ENCODE measurements at regions not wholly inside any gene's neighbourhood (a gene's known extent, or its start where the extent isn't known, plus 50 kb on each side); places are given as distances from the start of the nearest gene placed in this dataset.

GRCh38 chr1:229079016-229079595 is 191.8 kb upstream of the RAB4A start:
- H3K9ac ChIP-seq = no peak overlapping the region
- no peaks in the 10 kb centered on the region for H3K27me3 ChIP-seq (ENCODE audit: insufficient read depth, low read depth)
- H3K27ac ChIP-seq = no peak overlapping the region
- H2AFZ ChIP-seq (ENCODE audit: low read depth) = no peak overlapping the region
- H3K79me2 ChIP-seq (ENCODE audit: insufficient read depth, low read depth) = no peaks in the 10 kb centered on the region
- H3K4me3 ChIP-seq (IDR thresholded peaks at IDR 0.05; ENCODE audit: insufficient read depth, low read depth, low read length) = no peak overlapping the region
- no peaks in the 10 kb centered on the region for H3K36me3 ChIP-seq (ENCODE audit: insufficient read depth)
- H3K4me2 ChIP-seq = no peak overlapping the region
- H4K20me1 ChIP-seq (ENCODE audit: insufficient read depth) = no peaks in the 10 kb centered on the region
- no peak for TF ChIP-seq CTCF (conservative IDR thresholded peaks at IDR 0.05; ENCODE audit: low read depth, low read length)
- no peaks in the 10 kb centered on the region for H3K4me1 ChIP-seq (ENCODE audit: low read depth, poor library complexity, severe bottlenecking)

- Histone ChIP-seq H3K79me2 (ENCODE audit: insufficient read depth, low read depth) (no peaks in the 10 kb centered on the region), H3K9ac (no peak overlapping the region), H3K4me3 (IDR thresholded peaks at IDR 0.05; ENCODE audit: insufficient read depth, low read depth, low read length) (no peak overlapping the region), H3K36me3 (ENCODE audit: insufficient read depth) (no peaks in the 10 kb centered on the region), H3K27me3 (ENCODE audit: insufficient read depth, low read depth) (no peaks in the 10 kb centered on the region), H3K4me2 (no peak overlapping the region), H4K20me1 (ENCODE audit: insufficient read depth) (no peaks in the 10 kb centered on the region), H2AFZ (ENCODE audit: low read depth) (no peak overlapping the region), H3K27ac (no peak overlapping the region), H3K4me1 (ENCODE audit: low read depth, poor library complexity, severe bottlenecking) (no peaks in the 10 kb centered on the region)
- no peak for TF ChIP-seq CTCF (conservative IDR thresholded peaks at IDR 0.05; ENCODE audit: low read depth, low read length)
Measured at GRCh38 chr1:229080361-229080760, 190.6 kb upstream of the RAB4A start.

- Histone ChIP-seq H3K4me2 (no peak overlapping the region), H3K4me3 (IDR thresholded peaks at IDR 0.05; ENCODE audit: insufficient read depth, low read depth, low read length) (no peak overlapping the region), H3K27me3 (ENCODE audit: insufficient read depth, low read depth) (no peaks in the 10 kb centered on the region), H4K20me1 (ENCODE audit: insufficient read depth) (no peaks in the 10 kb centered on the region), H3K4me1 (ENCODE audit: low read depth, poor library complexity, severe bottlenecking) (no peaks in the 10 kb centered on the region), H3K79me2 (ENCODE audit: insufficient read depth, low read depth) (no peaks in the 10 kb centered on the region), H3K9ac (no peak overlapping the region), H3K27ac (no peak overlapping the region), H3K36me3 (ENCODE audit: insufficient read depth) (no peaks in the 10 kb centered on the region), H2AFZ (ENCODE audit: low read depth) (no peak overlapping the region)
- TF ChIP-seq CTCF (conservative IDR thresholded peaks at IDR 0.05; ENCODE audit: low read depth, low read length) = no peak
Measured at GRCh38 chr1:229085291-229085690, 185.6 kb upstream of the RAB4A start.

- no peak overlapping the region for H3K27ac ChIP-seq
- H3K4me1 ChIP-seq (ENCODE audit: low read depth, poor library complexity, severe bottlenecking) = no peaks in the 10 kb centered on the region
- H3K4me2 ChIP-seq = no peak overlapping the region
- H3K27me3 ChIP-seq (ENCODE audit: insufficient read depth, low read depth) = no peaks in the 10 kb centered on the region
- H2AFZ ChIP-seq (ENCODE audit: low read depth) = no peak overlapping the region
- no peaks in the 10 kb centered on the region for H4K20me1 ChIP-seq (ENCODE audit: insufficient read depth)
- H3K4me3 ChIP-seq (IDR thresholded peaks at IDR 0.05; ENCODE audit: insufficient read depth, low read depth, low read length) = no peak overlapping the region
- no peak for TF ChIP-seq CTCF (conservative IDR thresholded peaks at IDR 0.05; ENCODE audit: low read depth, low read length)
- no peaks in the 10 kb centered on the region for H3K79me2 ChIP-seq (ENCODE audit: insufficient read depth, low read depth)
- H3K9ac ChIP-seq = no peak overlapping the region
- no peaks in the 10 kb centered on the region for H3K36me3 ChIP-seq (ENCODE audit: insufficient read depth)
Measured at GRCh38 chr1:229086091-229086490, 184.8 kb upstream of the RAB4A start.
